HG03066 (cell line): ENCODE measurements at regions not wholly inside any gene's neighbourhood (a gene's known extent, or its start where the extent isn't known, plus 50 kb on each side); places are given as distances from the start of the nearest gene placed in this dataset.
"Not testable (repeated sequence)": the region's sequence is repeated elsewhere in the genome, so short reads cannot be mapped to it uniquely, and the experiment has no call there.

Source experiments
- ATAC-seq: cut with Tn5 transposase; IDR thresholded peaks from one replicate; pipeline ENCODE4 v1.9.1; 2021; ENCODE audit warnings: low read depth; ENCODE audit not compliant: unreplicated experiment

DNA sequence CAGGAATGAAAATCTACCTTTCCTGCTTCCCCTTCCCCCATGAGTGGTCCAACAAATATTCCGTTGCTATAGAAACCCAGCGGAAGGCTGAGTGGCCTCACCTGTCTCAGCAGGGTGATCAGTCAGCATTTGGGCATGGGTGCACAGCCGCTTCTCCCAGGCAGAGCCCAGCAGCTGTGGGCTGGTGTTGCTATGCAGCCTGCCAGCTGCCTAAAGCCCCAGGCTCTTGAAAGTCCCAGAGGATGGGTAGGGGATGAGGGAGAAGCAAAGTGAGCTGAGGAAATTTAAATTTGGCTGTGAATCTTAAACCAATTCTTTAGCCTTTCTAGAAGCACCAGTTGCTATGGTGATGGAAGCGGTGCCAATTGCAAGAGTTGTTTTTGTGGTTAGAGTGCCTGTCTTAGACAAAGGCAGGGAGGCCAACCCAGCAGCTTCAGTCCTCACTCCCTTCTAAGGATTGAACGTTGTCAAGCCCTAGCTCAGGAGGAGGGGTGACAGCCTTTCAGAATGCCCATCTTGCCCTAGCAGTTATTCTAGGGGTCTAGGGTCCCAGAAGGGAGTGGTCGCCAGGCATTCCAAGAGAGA, 151.5 kb upstream of the PITX1 start:
- ATAC-seq, result no peak

DNA sequence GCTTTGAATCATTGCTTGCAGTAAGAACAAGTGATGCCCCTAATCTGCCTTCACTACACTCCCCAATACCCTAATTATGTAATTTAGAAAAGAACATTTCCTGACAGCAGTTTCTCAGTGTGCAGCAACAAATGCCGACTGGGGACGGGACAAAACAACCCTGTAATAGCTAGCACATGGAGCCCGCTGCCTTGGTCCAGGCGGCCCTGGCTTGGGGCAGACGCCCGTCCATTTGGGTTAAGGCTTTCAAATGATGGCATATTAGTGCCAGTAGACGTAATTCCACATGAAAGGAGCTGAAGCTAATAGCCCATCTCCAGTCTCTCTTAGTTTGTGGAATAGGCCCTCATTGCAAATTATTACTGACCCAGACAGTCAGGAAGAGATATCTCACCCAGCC, 150.6 kb upstream of the PITX1 start:
- no peak for ATAC-seq

DNA sequence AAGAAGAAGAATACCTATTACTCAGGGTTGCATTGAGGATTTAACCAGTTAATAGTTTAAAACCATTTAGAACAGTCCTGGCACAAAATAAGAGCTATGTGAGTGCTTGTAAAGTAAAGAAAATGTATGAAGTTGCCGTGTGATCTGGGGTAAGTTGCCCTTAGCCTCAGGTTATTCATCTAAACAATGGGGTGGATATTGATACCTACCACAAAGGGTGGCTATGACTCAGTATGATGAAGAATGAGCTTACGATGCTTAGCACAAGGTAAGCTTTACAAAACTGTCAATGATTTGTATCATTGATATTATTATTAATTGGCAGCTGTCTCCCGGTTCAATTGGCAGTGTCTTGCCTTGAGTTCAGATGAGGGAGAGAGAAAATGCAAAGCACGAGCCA, 149.4 kb upstream of the PITX1 start:
- ATAC-seq, result no peak

DNA sequence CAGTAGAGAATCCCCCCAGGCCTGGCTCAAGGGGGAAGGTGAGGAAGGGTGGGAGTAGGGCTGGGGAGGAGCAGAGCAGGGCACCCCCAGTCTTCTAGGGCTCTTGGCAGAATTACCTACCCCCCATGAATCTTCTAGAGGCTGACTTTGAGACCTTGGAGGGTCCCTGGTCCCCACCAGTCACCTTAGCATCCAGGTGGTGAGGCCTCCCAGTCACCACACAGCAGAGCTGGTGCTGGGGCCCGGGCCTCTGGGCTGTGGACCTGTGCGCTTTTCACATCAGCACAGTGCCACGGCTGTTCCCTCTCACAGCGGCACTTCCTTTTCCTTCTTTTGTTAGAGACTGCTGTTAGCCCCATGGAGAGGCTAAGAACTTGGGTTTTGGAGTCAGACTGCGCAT, 148.6 kb upstream of the PITX1 start:
- ATAC-seq, result no peak

DNA sequence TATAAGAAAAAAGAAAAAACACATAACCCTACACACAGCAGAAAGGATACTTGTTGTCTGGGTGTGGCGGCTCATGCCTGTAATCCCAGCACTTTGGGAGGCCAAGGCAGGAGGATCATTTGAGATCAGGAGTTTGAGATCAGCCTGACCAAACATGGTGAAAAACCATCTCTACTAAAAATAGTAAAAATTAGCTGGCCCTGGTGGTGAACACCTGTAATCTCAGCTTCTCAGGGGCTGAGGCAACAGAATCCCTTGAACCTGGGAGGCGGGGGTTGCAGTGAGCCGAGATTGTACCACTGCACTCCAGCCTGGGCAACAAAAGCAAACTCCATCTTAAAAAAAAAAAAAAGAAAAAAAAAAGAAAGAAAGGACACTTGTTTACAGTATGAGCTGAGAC, 147.6 kb upstream of the PITX1 start:
- ATAC-seq, result no peak

DNA sequence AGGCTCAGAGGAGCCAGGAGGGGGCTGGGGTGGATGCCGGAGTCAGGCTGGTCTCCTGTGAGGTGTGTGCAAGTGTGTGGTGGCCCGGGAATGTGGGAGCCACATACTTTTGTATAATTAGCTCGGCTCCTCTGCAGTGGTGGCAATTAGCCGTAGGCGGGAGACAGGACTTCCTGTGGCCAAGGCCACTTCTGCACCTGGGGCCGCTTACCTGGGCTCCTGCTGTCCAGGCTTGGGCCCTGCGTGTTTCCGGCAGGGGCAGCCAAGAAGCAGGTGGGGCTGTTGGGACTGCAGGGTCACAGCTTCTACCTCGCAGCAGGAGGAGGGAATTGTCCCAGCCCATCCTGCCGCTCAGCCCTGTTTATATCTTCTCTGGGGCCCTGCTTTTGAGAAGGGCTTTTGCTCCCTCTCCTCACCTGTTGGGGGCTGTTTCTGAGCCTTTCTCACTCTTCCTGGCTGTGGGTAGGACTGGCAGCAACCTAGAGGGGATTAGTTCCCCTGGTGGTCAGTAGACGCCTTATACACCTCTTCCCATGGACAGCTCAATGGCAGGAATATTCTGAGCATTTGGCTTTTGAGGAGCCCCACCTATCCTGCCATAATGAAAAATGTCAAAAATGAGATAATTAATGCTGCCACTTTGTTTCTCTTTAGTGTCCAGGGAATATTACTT, 145.4 kb upstream of the PITX1 start:
- no peak for ATAC-seq

DNA sequence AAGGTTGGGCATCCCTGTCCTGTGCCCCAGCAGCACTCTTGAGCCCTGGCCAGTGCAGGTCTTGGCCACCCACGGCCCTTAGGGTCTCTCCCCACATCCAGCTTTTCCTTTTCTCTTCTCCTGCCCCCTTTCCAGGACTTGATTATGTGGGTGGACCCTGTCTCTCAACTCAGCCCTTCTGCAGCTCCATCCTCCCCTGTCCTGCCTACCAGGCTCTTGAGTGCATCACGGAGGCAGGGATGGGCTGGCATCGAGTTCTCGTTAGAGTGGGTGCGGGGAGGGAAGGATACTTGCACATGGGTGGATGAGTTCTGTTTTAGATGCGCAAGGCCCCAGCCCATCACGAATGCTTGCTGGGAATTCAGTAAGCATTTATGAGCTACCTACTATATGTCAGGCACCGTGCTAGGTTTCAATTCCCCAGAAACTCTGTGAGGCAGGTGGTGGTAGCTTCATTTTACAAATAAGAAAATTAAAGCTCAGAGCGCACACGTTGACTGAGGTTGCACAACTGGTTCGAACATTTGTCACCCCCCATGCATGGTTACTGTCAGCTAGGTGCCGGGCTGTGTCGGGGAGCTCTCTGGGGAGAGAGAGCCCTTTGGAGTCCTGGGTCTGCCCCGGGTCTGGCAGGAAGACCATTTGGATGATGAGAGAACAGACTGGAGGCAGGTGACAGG, 144.6 kb upstream of the PITX1 start:
- ATAC-seq, result no peak

DNA sequence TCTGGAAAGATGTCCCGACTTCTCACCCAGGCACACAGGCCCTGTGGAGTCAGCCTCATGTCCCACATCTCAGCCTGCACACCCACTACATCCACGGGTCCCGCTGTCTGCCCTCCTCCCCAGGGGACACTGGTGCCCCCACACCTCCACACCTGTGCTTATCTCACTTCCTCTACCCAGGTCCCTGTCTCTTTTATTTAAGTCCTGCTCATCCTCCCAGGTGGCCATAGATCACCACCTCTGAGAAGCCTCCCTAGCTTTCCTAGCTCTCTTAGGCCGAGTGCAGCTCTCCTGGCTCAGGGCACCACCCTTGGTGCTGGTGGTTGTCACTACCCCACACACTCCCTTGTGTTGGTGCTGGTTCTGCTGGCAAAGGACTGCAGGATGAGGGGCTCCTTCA, 143.6 kb upstream of the PITX1 start:
- no peak for ATAC-seq

DNA sequence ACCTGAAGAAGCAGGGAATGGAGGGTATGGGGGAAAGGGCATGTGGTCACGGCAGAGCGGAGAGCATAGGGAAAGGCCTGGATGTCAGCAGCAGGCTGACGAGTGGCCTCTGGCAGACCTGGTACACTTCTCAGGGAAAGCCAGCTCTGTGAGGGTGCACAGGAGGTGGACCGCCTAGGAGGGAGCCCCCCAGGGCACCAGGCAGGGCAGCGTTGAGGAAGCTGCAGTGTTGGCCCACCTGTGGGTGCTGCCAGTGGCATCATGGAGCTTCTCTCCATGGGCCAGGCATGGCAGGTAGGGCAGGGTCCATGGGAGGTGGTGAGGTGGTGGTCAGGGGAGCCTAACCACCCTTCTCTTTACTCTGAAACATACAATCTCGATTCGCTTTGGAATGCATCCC, 143.0 kb upstream of the PITX1 start:
- no peak for ATAC-seq

DNA sequence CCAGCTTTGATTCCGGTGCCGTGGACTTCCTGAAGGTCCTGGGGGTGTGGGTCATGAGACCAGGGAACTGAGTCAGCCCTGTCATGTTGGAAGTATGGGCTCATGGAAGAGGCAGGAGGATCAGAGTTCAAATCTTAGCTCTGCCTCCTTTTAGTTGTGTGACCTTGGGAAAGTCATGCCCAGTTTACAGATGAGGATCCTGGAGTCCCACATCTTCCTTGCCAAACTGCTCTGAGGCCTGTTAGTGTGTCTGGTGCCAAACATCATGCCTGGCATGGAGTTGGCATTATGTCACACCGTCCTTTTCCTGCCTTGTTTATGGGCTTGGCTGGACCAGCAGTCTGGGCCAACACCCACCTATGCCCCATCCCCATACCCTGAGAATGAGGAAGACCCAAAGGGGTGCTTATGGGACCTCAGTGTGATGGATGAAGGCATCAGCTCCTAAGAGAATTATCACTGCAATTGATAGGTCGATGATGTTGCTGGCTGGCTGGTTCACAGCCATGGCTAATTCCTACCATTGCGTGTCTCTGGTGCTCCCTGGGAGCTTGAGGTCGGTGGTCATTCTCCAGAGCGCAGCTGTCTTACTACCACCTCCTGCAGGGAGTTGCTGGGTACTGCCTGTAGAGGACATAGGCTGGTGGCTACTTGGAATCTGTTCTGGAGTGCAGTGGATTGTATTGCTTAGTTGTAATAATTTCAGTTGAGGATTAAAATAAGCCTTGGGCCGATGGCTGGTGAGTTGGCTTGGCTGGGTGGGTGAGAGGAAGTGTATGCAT, 140.5 kb upstream of the PITX1 start:
- no peak for ATAC-seq

DNA sequence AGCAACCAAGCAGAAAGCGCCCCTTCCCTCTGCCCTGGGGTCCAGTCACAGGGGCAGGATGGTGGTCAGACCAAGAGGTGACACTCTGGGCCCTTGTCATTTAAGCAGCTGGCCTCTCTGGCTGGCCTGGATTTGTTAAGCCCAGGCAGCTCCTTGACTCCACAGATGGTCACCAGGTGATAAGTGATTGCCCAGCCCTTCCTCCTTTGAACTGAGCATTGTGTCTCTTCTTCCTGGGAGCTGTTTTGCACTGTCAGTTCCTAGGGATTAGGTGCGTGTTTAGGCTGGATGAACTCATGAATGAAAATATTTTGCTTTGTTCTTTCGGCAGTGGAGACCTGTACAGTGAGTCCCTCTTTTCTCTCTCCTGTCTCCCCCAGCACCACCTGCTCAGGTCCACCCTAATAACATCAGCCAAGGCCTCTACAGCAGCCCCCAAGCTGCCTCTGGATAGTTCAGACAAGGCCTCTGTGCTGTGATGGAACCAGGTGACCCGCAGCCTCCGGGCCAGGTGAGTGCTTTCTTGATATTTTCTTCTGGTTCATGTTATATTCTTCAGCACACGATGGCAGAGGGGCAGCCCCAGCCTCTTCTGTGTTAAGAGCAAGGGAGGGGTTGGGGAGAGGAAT, 139.7 kb upstream of the PITX1 start:
- no peak for ATAC-seq

DNA sequence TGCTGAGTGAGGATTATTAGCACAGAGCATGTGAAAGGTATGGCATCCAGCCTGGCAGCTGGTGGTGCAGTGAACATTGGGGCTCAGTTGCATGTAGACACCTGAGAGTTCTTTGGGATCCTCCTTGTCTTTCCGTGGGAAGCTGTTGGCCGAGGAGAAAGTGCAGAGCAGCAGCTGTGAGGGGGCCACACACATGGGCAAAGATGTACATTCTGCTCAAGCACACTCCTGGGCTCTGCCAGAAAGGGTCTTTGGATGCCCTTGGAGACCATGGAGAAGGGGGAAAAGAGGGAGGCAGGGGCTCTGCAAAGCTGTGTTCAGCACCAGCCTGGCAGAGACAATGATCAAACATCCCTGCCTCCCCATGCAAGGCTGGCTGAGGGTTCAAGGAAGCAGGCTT, 138.7 kb upstream of the PITX1 start:
- ATAC-seq, result no peak

DNA sequence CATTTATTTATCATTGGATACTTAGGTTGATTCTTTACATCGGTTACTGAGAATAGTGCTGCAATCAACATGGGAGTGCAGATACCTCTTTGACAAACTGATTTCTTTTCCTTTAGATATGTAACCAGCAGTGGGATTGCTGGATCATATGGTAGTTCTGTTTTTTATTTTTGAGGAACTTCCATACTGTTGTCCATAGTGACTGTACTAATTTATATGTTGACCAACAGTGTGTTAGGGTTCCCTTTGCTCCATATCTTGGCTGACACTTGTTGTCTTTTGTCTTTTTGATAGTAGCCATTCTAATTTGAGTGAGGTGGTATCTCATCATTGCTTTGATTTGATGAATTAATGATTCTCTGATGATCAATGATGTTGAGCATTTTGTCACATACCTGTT, 137.3 kb upstream of the PITX1 start:
- ATAC-seq, result no peak

DNA sequence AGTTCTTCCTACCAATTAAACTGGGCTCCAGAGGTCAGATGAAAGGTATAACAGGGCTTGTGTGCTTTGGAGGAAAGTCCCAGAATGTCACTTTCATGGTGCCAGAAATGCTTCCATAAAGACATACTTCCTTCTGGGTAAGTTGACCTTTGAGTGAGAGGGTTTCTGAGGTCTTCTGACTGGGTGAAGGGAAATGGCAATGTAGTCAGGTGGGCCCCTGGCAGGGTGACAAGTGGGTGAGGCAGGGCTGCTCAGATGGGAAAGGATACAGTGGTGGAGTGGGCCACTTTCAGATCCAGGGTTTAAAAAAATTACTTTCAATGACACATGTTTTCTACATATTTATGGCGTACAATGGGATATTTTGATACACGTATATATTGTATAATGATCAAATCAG, 136.5 kb upstream of the PITX1 start:
- no peak for ATAC-seq

DNA sequence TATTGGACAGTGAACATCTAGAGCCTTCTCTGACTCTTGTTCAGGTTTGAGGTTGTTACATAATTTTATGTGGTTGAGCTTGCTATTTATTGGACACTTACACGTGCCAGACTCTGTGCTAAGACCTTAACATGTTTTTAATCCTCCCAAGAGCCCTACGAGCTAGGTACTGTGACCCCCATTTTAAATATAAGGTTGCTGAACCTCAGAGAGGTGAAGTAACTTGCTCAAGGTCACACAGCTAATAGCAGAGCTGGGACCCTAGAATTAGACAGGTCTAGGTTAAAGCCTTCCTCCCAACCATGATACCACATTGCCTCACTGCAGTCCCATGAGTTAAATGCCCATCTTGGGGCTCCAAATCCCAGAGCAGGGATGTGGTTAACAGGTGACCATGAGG, 135.7 kb upstream of the PITX1 start:
- ATAC-seq, result no peak

DNA sequence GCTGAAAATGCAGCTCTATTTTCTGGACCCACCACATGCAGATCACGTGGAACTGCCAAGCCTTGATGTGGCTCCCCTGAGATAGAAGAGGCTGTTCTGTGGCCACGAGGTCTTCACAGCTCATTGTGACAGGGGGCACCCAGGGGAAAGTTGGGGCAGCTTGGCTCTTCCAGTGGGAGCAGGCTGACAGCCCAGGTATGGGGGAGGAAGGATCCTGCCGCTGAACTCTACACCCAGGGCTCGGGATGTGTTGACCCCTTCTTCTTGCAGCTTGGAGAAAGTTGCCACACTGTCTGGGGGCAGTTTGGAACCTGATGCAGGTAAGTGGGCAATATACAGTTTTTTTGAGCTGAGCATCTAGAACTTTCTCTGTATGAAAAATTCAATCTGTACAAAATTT, 133.6 kb upstream of the PITX1 start:
- ATAC-seq, result no peak

DNA sequence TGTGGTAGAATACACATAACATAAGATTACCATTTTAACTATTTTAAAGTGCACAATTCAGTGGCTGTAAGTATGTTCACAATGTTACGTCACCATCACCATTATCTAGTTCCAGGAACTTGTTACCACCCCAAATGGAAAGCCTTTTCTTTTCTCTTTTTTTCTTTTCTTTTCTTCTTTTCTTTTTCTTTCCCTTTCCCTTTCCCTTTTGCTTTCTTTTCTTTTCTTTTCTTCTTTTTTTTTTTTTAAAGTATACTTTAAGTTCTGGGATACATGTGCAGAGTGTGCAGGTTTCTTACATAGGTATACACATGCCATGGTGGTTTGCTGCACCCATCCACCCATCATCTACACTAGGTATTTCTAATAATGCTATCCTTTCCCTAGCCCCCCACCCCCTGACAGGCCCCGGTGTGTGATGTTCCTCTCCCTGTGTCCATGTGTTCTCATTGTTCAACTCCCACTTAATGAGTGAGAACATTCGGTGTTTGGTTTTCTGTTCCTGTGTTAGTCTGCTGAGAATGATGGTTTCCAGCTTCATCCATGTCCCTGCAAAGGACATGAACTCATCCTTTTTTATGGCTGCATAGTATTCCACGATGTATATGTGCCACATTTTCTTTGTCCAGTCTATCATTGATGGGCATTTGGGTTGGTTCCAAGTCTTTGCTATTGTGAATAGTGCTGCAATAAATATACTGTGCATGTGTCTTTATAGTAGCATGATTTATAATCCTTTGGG, 131.0 kb upstream of the PITX1 start:
- ATAC-seq, result not testable (repeated sequence)

DNA sequence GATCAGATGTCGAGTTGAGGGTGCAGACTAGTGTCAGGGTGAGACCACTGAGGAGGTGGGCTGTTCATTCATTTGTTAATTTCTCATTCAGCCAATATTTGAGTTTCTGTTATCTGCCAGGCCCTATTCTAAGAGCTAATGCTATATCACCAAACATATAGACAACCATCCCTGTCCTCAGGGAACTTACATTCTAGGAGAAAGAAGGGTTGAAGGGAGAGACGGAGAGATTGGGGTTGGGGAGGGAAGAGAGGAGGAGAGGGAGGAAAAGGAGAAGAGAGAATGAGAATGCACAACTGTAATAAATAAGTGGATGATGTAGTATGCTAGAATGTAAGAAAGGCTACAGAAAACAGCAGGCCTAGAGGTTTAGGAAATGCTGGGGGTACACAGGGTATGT, 129.9 kb upstream of the PITX1 start:
- no peak for ATAC-seq

DNA sequence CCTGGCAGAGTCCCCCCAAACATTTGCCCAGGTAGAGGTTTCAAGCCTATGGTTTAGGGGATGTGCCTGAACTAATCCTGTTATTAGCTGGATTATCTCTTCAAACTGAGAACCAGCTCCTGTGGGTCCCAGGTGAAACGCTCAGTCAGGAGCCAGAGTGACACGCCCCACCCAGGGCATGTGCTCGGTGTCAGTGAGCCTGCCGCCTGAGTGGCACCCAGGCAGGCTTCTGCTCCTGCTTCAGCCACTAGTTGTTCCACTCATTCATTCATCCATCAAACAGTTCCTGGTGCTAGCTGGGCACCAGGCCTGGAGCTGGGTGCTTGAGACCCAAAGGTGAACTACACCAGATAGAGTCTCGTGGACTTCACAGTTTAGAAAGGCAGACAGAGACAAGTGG, 129.4 kb upstream of the PITX1 start:
- ATAC-seq, result no peak

DNA sequence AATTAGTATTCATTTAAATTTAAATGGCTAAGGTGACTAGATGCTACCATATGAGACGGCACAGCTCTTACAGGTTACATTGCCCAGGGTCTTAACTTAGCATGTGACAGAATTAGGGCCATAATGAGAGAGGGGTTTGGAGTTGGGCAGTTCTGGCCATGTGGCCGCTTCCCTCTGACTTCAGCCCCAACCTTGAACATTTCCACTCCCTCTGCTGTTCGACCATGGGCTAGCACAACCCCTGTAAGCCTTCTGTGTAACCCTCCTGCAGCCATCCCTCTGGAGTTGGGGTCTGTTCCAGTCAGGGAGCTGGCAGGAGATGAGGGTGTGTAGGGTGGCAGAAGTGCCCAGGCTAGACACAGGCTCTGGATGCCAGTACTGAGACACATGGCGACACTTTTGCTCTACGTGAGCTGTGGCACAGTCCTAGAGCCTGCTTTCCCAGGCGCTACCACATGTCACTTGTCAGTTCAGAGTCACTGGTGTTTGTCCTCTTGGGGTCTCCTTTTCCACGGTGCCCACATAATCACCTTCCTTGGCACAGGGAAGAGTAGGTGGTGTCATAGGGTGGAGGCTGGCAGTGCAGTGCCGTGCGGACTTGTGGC, 128.7 kb upstream of the PITX1 start:
- no peak for ATAC-seq
